Osteocyte (in vitro differentiated cells): ENCODE measurements at regions not wholly inside any gene's neighbourhood (a gene's known extent, or its start where the extent isn't known, plus 50 kb on each side); places are given as distances from the start of the nearest gene placed in this dataset.
"Not testable (repeated sequence)": the region's sequence is repeated elsewhere in the genome, so short reads cannot be mapped to it uniquely, and the experiment has no call there.

ENCODE experiments used
- DNase-seq: peaks from one replicate; pipeline ENCODE4 v3.0.0; 2021; ENCODE audit warnings: mixed read lengths; ENCODE audit not compliant: unreplicated experiment; ENCODE audit errors: extremely low spot score
- H3K27ac Mint-ChIP-seq: one replicate; pipeline ENCODE4 v1.8.0; 2021; ENCODE audit warnings: mild to moderate bottlenecking, mixed read lengths; ENCODE audit not compliant: unreplicated experiment
- H3K27me3 Mint-ChIP-seq: one replicate; pipeline ENCODE4 v1.8.0; 2021; ENCODE audit warnings: mixed read lengths; ENCODE audit not compliant: unreplicated experiment
- H3K36me3 Mint-ChIP-seq: one replicate; pipeline ENCODE4 v1.8.0; 2021; ENCODE audit warnings: mixed read lengths; ENCODE audit not compliant: unreplicated experiment
- H3K4me1 Mint-ChIP-seq: one replicate; pipeline ENCODE4 v1.8.0; 2021; ENCODE audit warnings: mixed read lengths; ENCODE audit not compliant: unreplicated experiment
- H3K4me3 Mint-ChIP-seq: one replicate; pipeline ENCODE4 v1.8.0; 2021; ENCODE audit warnings: mild to moderate bottlenecking, moderate library complexity, mixed read lengths; ENCODE audit not compliant: unreplicated experiment
- H3K9me3 Mint-ChIP-seq: one replicate; pipeline ENCODE4 v1.8.0; 2021; ENCODE audit warnings: mixed read lengths; ENCODE audit not compliant: unreplicated experiment
- CTCF ChIP-seq: fragments of 200-600 bp; sonication (generic); IDR thresholded peaks from 2 replicates; pipeline ENCODE4 v1.5.0; 2021; ENCODE audit warnings: antibody characterized with exemption, mild to moderate bottlenecking, moderate library complexity

GRCh38 chr12:89768586-89769482, 60.2 kb upstream of the ATP2B1 start:
- peaks cover 3% of the 10 kb centered on the region for H3K9me3 Mint-ChIP-seq
- H3K27me3 Mint-ChIP-seq, result no peaks in the 10 kb centered on the region
- TF ChIP-seq CTCF, result no peak
- no peaks in the 10 kb centered on the region for H3K36me3 Mint-ChIP-seq
- peak overlapping the region; percentile 18 for H3K27ac Mint-ChIP-seq
- no peak for DNase-seq
- H3K4me3 Mint-ChIP-seq, result no peak overlapping the region
- peaks cover 7% of the 10 kb centered on the region for H3K4me1 Mint-ChIP-seq

GRCh38 chr12:89765959-89766824, 57.6 kb upstream of the ATP2B1 start:
- H3K36me3 Mint-ChIP-seq, result no peaks in the 10 kb centered on the region
- TF ChIP-seq CTCF, result no peak
- H3K4me1 Mint-ChIP-seq, result peaks cover 5% of the 10 kb centered on the region
- no peak for DNase-seq
- no peak overlapping the region for H3K27ac Mint-ChIP-seq
- H3K4me3 Mint-ChIP-seq, result no peak overlapping the region
- peaks cover 3% of the 10 kb centered on the region for H3K9me3 Mint-ChIP-seq
- no peaks in the 10 kb centered on the region for H3K27me3 Mint-ChIP-seq

GRCh38 chr12:89764164-89764563, 55.5 kb upstream of the ATP2B1 start:
- H3K4me1 Mint-ChIP-seq, H3K27ac Mint-ChIP-seq, H3K4me3 Mint-ChIP-seq, H3K27me3 Mint-ChIP-seq, DNase-seq, H3K9me3 Mint-ChIP-seq, H3K36me3 Mint-ChIP-seq: not testable (repeated sequence)

DNA sequence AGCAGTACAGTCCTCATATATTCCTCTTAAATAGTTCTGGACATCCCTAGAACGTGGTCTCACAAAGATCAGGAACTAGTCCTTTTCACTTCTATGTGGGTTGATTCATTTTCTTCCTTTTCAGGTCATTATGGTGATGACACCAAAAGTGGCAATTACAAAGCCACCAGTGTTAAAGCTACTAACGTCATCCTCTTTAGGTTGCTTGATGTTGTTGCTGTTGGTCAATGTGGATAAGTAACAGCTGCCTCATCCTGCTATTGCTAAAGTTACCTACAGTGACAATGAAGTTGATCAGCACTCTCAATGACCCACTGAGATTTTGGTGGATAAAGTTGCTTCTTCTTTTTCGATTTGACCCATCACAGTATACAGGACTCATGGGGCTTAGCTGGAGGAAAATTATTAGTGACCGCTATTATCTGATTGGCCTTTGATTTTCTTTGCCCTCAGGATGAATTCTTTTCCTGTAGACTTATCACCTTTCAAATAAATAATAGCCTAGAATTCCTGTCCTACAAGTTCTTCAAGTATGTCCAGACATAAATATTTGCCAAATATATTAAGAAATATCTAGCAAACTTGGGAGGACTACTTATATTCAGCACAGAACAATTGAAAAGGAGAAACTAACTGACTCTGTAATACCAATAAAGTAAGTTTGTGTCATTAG, 54.0 kb upstream of the ATP2B1 start:
- Mint-ChIP-seq H3K4me1 (peaks cover 7% of the 10 kb centered on the region), H3K9me3 (peaks cover under 1% of the 10 kb centered on the region), H3K4me3 (no peak overlapping the region), H3K27me3 (no peaks in the 10 kb centered on the region), H3K27ac (no peak overlapping the region), H3K36me3 (no peaks in the 10 kb centered on the region)
- no peak for TF ChIP-seq CTCF
- DNase-seq, result no peak

- no peak for DNase-seq
- TF ChIP-seq CTCF, result no peak
- H3K9me3 Mint-ChIP-seq, result peaks cover 5% of the 10 kb centered on the region
Measured at GRCh38 chr12:89760783-89761182, 52.1 kb upstream of the ATP2B1 start.

More at GRCh38 chr12:89760783-89761182, 52.1 kb upstream of the ATP2B1 start:
- H3K4me1 Mint-ChIP-seq, result peaks cover 23% of the 10 kb centered on the region
- H3K36me3 Mint-ChIP-seq, result no peaks in the 10 kb centered on the region
- H3K27me3 Mint-ChIP-seq, result no peaks in the 10 kb centered on the region
- no peak overlapping the region for H3K4me3 Mint-ChIP-seq
- H3K27ac Mint-ChIP-seq, result no peak overlapping the region
